HepG2 (cell line): ENCODE measurements at regions not wholly inside any gene's neighbourhood (a gene's known extent, or its start where the extent isn't known, plus 50 kb on each side); places are given as distances from the start of the nearest gene placed in this dataset.

Experiments
- ARNT ChIP-seq: fragments of 450-650 bp; IDR thresholded peaks from 2 replicates; pipeline ENCODE4 v1.6.1; 2017
- CEBPG ChIP-seq: IDR thresholded peaks from 2 replicates; pipeline ENCODE4 v1.6.1; 2016
- ETV5 ChIP-seq: IDR thresholded peaks from 2 replicates; pipeline ENCODE4 v1.6.1; 2018; ENCODE audit warnings: missing biosample characterization, missing genetic modification reagents, inconsistent platforms, borderline replicate concordance
- GABPA ChIP-seq, 2 experiments: IDR thresholded peaks; 2 replicates each; pipeline ENCODE4 v1.6.1; 2011 to 2016; ENCODE audit warnings: low read depth in 2 of 2, low read length in 1 of 2, missing biosample characterization in 1 of 2, missing genetic modification characterization in 1 of 2
- NFE2L2 ChIP-seq: fragments of 150-350 bp; IDR thresholded peaks from 2 replicates; pipeline ENCODE4 v1.6.1; 2014; ENCODE audit warnings: low read length
- SRF ChIP-seq: IDR thresholded peaks from 2 replicates; pipeline ENCODE4 v1.6.1; 2011; ENCODE audit warnings: mild to moderate bottlenecking, low read depth, low read length, moderate library complexity
- XBP1 ChIP-seq: sonication (generic); formaldehyde crosslinking; IDR thresholded peaks from 2 replicates; pipeline ENCODE4 v1.5.0; 2020; ENCODE audit warnings: missing genetic modification reagents
- ZNF136 ChIP-seq: sonication (generic); formaldehyde crosslinking; IDR thresholded peaks from 2 replicates; pipeline ENCODE4 v1.8.1; 2022; ENCODE audit warnings: low read depth, mild to moderate bottlenecking, moderate library complexity, missing genetic modification reagents
- ZNF788 ChIP-seq: sonication (generic); formaldehyde crosslinking; IDR thresholded peaks from 2 replicates; pipeline ENCODE4 v1.5.0; 2020; ENCODE audit warnings: mild to moderate bottlenecking, missing genetic modification reagents, borderline replicate concordance
- ZSCAN30 ChIP-seq: sonication (generic); formaldehyde crosslinking; IDR thresholded peaks from 2 replicates; pipeline ENCODE4 v1.5.0; 2020; ENCODE audit warnings: mild to moderate bottlenecking, missing genetic modification reagents
- TF ChIP-seq, protein P1 (sequence below): sonication (generic); formaldehyde crosslinking; IDR thresholded peaks from 2 replicates; pipeline ENCODE4 v1.4.0; 2020; ENCODE audit warnings: mild to moderate bottlenecking, missing genetic modification reagents
- TF ChIP-seq, protein P2 (sequence below): sonication (generic); formaldehyde crosslinking; IDR thresholded peaks from 2 replicates; pipeline ENCODE4 v1.4.0; 2020; ENCODE audit warnings: low read depth, missing genetic modification reagents
- TF ChIP-seq, protein P3 (sequence below): sonication (generic); formaldehyde crosslinking; IDR thresholded peaks from 2 replicates; pipeline ENCODE4 v1.5.0; 2020; ENCODE audit warnings: mild to moderate bottlenecking, missing genetic modification reagents, moderate library complexity
- TF ChIP-seq, protein P4 (sequence below), 2 experiments: sonication (generic) in 1 of 2; formaldehyde crosslinking in 1 of 2; IDR thresholded peaks; 2 replicates each; pipeline versions ENCODE4 v1.4.0 to v1.6.1; 2018 to 2020; ENCODE audit warnings: missing genetic modification reagents in 2 of 2, borderline replicate concordance in 1 of 2, low read depth in 1 of 2, mild to moderate bottlenecking in 1 of 2, missing biosample characterization in 1 of 2

DNA sequence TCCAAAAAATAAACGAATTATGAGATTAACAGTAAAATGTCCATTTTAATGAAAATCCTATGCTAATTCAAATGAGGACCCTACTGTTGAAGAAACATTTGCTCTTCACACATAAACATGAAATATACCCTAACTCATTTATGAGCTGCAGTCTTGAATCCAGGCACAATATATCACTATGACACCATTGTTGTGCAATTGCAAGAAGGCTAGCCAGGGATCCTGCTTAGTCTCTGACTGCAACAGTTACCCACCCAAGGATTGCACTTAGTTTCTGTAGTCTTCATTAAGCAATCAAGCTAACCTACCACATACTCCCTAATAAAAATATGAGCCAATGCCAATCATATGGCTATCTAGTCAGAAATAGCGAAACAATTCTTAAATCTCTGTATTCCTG, 981.0 kb upstream of the FAT3 start:
- TF ChIP-seq, protein P1, sequence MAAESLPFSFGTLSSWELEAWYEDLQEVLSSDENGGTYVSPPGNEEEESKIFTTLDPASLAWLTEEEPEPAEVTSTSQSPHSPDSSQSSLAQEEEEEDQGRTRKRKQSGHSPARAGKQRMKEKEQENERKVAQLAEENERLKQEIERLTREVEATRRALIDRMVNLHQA (CRISPR knock-in tag) = no peak
- TF ChIP-seq GABPA (IDR thresholded peaks at IDR 0.05; ENCODE audit: low read depth, low read length) = no peak
- TF ChIP-seq GABPA (CRISPR knock-in tag; IDR thresholded peaks at IDR 0.05; ENCODE audit: low read depth) = no peak
- no peak for TF ChIP-seq SRF
- no peak for TF ChIP-seq XBP1
- TF ChIP-seq, protein P2, sequence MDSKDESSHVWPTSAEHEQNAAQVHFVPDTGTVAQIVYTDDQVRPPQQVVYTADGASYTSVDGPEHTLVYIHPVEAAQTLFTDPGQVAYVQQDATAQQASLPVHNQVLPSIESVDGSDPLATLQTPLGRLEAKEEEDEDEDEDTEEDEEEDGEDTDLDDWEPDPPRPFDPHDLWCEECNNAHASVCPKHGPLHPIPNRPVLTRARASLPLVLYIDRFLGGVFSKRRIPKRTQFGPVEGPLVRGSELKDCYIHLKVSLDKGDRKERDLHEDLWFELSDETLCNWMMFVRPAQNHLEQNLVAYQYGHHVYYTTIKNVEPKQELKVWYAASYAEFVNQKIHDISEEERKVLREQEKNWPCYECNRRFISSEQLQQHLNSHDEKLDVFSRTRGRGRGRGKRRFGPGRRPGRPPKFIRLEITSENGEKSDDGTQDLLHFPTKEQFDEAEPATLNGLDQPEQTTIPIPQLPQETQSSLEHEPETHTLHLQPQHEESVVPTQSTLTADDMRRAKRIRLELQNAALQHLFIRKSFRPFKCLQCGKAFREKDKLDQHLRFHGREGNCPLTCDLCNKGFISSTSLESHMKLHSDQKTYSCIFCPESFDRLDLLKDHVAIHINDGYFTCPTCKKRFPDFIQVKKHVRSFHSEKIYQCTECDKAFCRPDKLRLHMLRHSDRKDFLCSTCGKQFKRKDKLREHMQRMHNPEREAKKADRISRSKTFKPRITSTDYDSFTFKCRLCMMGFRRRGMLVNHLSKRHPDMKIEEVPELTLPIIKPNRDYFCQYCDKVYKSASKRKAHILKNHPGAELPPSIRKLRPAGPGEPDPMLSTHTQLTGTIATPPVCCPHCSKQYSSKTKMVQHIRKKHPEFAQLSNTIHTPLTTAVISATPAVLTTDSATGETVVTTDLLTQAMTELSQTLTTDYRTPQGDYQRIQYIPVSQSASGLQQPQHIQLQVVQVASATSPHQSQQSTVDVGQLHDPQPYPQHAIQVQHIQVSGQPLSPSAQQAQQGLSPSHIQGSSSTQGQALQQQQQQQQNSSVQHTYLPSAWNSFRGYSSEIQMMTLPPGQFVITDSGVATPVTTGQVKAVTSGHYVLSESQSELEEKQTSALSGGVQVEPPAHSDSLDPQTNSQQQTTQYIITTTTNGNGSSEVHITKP = no peak
- TF ChIP-seq, protein P3, sequence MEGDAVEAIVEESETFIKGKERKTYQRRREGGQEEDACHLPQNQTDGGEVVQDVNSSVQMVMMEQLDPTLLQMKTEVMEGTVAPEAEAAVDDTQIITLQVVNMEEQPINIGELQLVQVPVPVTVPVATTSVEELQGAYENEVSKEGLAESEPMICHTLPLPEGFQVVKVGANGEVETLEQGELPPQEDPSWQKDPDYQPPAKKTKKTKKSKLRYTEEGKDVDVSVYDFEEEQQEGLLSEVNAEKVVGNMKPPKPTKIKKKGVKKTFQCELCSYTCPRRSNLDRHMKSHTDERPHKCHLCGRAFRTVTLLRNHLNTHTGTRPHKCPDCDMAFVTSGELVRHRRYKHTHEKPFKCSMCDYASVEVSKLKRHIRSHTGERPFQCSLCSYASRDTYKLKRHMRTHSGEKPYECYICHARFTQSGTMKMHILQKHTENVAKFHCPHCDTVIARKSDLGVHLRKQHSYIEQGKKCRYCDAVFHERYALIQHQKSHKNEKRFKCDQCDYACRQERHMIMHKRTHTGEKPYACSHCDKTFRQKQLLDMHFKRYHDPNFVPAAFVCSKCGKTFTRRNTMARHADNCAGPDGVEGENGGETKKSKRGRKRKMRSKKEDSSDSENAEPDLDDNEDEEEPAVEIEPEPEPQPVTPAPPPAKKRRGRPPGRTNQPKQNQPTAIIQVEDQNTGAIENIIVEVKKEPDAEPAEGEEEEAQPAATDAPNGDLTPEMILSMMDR = no peak
- TF ChIP-seq ZSCAN30 (CRISPR knock-in tag) = no peak
- no peak for TF ChIP-seq ARNT
- no peak for TF ChIP-seq CEBPG (CRISPR knock-in tag)
- no peak for TF ChIP-seq ZNF136
- no peak for TF ChIP-seq NFE2L2
- TF ChIP-seq, protein P4, sequence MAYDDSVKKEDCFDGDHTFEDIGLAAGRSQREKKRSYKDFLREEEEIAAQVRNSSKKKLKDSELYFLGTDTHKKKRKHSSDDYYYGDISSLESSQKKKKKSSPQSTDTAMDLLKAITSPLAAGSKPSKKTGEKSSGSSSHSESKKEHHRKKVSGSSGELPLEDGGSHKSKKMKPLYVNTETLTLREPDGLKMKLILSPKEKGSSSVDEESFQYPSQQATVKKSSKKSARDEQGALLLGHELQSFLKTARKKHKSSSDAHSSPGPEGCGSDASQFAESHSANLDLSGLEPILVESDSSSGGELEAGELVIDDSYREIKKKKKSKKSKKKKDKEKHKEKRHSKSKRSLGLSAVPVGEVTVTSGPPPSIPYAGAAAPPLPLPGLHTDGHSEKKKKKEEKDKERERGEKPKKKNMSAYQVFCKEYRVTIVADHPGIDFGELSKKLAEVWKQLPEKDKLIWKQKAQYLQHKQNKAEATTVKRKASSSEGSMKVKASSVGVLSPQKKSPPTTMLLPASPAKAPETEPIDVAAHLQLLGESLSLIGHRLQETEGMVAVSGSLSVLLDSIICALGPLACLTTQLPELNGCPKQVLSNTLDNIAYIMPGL (CRISPR knock-in tag; IDR thresholded peaks at IDR 0.05; ENCODE audit: borderline replicate concordance in 1 of 2, low read depth in 1 of 2) = no peak
- no peak for TF ChIP-seq ZNF788 (CRISPR knock-in tag)
- TF ChIP-seq ETV5 (CRISPR knock-in tag) = no peak
